Spleen (tissue), 11 donors: ENCODE measurements at regions not wholly inside any gene's neighbourhood (a gene's known extent, or its start where the extent isn't known, plus 50 kb on each side); places are given as distances from the start of the nearest gene placed in this dataset.

Experiments
- DNase-seq: peaks from one replicate; pipeline ENCODE4 v3.0.0-alpha.2; 2020
- H3K27ac ChIP-seq, 8 donors: fragments of 200-600 bp; sonication (generic) in 7 of 8; 1 replicate in 4 of 8; 2 replicates in 4 of 8; pipeline versions ENCODE4 v1.5.0 to v1.8.0; 2016 to 2021; ENCODE audit warnings: inconsistent platforms in 4 of 8, mild to moderate bottlenecking in 4 of 8, moderate library complexity in 1 of 8
- H3K27me3 ChIP-seq, 7 donors: fragments of 200-600 bp; sonication (generic) in 6 of 7; replicated peaks in 1 of 7; 1 replicate in 4 of 7; 2 replicates in 3 of 7; pipeline versions ENCODE4 v1.5.0 to v1.8.0; 2016 to 2021; ENCODE audit warnings: inconsistent platforms in 3 of 7, mild to moderate bottlenecking in 1 of 7
- H3K36me3 ChIP-seq, 6 donors: fragments of 200-600 bp; sonication (generic) in 5 of 6; 1 replicate in 4 of 6; 2 replicates in 2 of 6; pipeline versions ENCODE4 v1.5.0 to v1.8.0; 2016 to 2021; ENCODE audit warnings: inconsistent platforms in 2 of 6
- H3K4me1 ChIP-seq, 6 donors: fragments of 200-600 bp; sonication (generic) in 5 of 6; 1 replicate in 3 of 6; 2 replicates in 3 of 6; pipeline versions ENCODE4 v1.5.0 to v1.8.0; 2016 to 2021; ENCODE audit warnings: inconsistent platforms in 3 of 6
- H3K4me3 ChIP-seq, 8 donors: fragments of 200-600 bp; sonication (generic) in 7 of 8; 1 replicate in 4 of 8; 2 replicates in 4 of 8; pipeline versions ENCODE4 v1.5.0 to v1.8.0; 2016 to 2021; ENCODE audit warnings: inconsistent platforms in 4 of 8, mild to moderate bottlenecking in 4 of 8, moderate library complexity in 2 of 8
- H3K9me3 ChIP-seq, 8 donors: fragments of 200-600 bp; sonication (generic) in 7 of 8; 1 replicate in 4 of 8; 2 replicates in 4 of 8; pipeline versions ENCODE4 v1.5.0 to v1.8.0; 2016 to 2021; ENCODE audit warnings: inconsistent platforms in 4 of 8
- POLR2A ChIP-seq, 3 donors: fragments of 450-650 bp; IDR thresholded peaks; one replicate each; pipeline ENCODE4 v1.5.1; 2017; ENCODE audit warnings: antibody characterized with exemption in 3 of 3, mild to moderate bottlenecking in 1 of 3
- POLR2AphosphoS5 ChIP-seq, 3 donors: sonication (generic); formaldehyde crosslinking; IDR thresholded peaks; one replicate each; pipeline ENCODE4 v1.5.1; 2017; ENCODE audit warnings: antibody characterized with exemption in 3 of 3
- WGBS, 5 donors: extraction: QIAGEN DNeasy Blood & Tissue Kit in 3 of 5; methylation state at CpG; one replicate each; pipeline versions ENCODE4 v1.1.5 to v1.1.7; 2013 to 2018; 5-methylcytosine and 5-hydroxymethylcytosine counted together
- intact Hi-C: fragments of 100-400 bp; cut with DNase I; formaldehyde crosslinking; loops from one replicate; pipeline ENCODE4 v1.15.0; 2023; ENCODE audit warnings: low total_unique reads
- TF ChIP-seq, protein P1 (sequence below), 11 experiments: fragments of 200-600 bp in 7 of 11; fragments of 450-650 bp in 4 of 11; sonication (generic) in 4 of 11; IDR thresholded peaks in 8 of 11; conservative IDR thresholded peaks in 3 of 11; 1 replicate in 7 of 11; 2 replicates in 4 of 11; pipeline versions ENCODE4 v1.4.0 to v1.8.0; 2016 to 2021; ENCODE audit warnings: antibody characterized with exemption in 11 of 11, inconsistent platforms in 4 of 11, mild to moderate bottlenecking in 1 of 11
- donor health status: healthy with polysubstance abuse.
- donor health status: DM: no; HTN: no; CAD: no; lungs with moderate emphysema.
- donor health status: DM: no; HTN: no; CAD: no.
- donor health status: Bipolar disorder and iron deficiency.
- donor health status: healthy.
- donor health status: DM: no; HTN: no; CAD: no.
- donor health status: DM: yes; HTN: yes; CAD: no.

DNA sequence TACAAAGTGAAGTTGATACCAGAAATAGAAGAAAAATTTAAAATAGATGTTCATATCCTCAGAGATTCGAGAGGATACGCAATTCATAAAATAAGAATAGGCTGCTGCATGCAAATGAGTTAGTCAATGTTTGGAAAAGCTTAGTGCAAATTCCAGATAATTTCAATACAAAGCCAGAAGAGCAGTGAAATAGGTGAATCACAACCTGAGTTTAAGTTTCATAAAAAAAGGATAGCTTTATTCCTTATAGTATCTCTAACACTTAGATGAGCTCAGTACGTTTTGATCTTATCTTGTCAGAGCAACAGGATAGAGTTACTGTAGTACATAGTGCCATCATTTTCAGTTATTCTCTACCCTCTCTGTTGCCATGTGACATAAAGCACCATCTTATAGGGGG lies 653.4 kb upstream of the ZNF608 start:
- no peak for DNase-seq
- intact Hi-C loops = no loop called here
- no peak for TF ChIP-seq POLR2AphosphoS5 (IDR thresholded peaks at IDR 0.05)
- TF ChIP-seq, protein P1, sequence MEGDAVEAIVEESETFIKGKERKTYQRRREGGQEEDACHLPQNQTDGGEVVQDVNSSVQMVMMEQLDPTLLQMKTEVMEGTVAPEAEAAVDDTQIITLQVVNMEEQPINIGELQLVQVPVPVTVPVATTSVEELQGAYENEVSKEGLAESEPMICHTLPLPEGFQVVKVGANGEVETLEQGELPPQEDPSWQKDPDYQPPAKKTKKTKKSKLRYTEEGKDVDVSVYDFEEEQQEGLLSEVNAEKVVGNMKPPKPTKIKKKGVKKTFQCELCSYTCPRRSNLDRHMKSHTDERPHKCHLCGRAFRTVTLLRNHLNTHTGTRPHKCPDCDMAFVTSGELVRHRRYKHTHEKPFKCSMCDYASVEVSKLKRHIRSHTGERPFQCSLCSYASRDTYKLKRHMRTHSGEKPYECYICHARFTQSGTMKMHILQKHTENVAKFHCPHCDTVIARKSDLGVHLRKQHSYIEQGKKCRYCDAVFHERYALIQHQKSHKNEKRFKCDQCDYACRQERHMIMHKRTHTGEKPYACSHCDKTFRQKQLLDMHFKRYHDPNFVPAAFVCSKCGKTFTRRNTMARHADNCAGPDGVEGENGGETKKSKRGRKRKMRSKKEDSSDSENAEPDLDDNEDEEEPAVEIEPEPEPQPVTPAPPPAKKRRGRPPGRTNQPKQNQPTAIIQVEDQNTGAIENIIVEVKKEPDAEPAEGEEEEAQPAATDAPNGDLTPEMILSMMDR (IDR thresholded peaks at IDR 0.05 in 8 of 11, conservative IDR thresholded peaks at IDR 0.05 in 3 of 11) = no peak
- no peak for TF ChIP-seq POLR2A (IDR thresholded peaks at IDR 0.05)
- WGBS, 5 donors = 85 to 97% (median 94%) methylated on average over 3 of the region's 3 CpGs
- Histone ChIP-seq H3K4me1 (no peaks in the 10 kb centered on the region), H3K27me3 (no peaks in the 10 kb centered on the region), H3K27ac (no peak overlapping the region), H3K36me3 (no peaks in the 10 kb centered on the region), H3K4me3 (no peak overlapping the region), H3K9me3 (peaks cover 0 to 15% (median 8%) of the 10 kb centered on the region in 8 donors)

DNA sequence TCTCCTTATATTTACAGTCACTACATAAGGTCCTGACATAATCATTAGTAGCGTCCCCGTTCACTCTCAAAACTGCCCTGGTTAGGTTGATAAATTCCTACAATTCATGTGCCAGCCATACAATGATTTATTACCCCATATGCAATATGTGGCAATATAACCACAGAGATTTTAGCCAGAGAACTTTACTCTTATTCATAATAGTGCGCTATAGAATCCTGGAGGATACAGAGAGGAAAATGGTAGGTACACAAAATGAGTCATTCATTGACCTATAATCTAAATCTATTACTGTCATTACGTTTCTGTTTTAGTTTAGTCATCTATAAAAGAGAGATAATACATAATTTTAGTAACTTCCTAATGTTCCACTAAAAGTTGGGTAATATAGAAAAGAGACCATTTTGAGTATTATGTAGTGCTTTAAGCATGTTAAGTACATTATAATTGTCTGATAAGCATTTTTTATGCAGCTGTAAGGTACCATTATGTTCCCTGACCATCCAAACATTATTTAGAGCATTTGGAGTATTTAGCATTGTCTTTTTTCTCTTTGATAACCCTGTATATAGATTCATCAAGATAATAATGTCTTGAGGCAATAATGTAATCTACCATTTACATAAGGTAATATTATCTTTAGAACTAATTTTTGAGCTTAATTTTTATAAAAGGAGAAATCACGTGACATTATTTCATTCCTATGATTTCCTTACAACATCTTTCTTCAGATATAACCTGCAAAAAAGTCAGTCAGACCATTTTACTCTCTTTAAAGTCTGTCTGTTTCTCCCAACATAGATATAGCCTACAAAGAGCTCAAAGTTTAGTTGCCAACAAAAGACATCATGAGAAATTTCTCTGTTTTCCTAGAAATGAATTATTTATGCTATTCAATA lies 655.5 kb upstream of the ZNF608 start:
- no peaks in the 10 kb centered on the region for H3K27me3 ChIP-seq
- peaks cover 0 to 16% (median 5%) of the 10 kb centered on the region in 8 donors for H3K9me3 ChIP-seq
- TF ChIP-seq, protein P1 (IDR thresholded peaks at IDR 0.05 in 8 of 11, conservative IDR thresholded peaks at IDR 0.05 in 3 of 11) = no peak
- TF ChIP-seq POLR2AphosphoS5 (IDR thresholded peaks at IDR 0.05) (no peak), POLR2A (IDR thresholded peaks at IDR 0.05) (no peak)
- H3K4me1 ChIP-seq = no peaks in the 10 kb centered on the region
- intact Hi-C loops = no loop called here
- no peak overlapping the region for H3K4me3 ChIP-seq
- 71 to 90% (median 74%) methylated on average over 5 of the region's 5 CpGs for WGBS, 5 donors
- no peak for DNase-seq
- no peak overlapping the region for H3K27ac ChIP-seq
- no peaks in the 10 kb centered on the region for H3K36me3 ChIP-seq

DNA sequence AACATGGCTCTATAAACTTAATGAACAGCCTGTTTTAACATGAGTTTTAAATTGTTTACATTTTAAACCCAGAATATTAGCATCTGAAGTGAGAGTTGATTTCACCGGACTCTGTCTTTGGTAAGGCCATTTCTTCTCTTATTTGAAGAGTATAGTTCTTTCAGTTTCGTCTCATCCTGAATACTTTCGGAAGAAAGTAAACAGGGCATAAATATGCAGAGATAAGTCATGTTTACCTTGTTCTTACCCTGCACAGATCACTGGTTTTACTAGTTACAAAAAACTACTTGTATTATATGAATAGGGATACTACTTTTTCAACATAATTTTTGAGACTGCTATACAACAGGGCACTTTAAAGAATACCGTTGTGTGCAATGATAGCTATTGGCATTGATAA lies 656.3 kb upstream of the ZNF608 start:
- TF ChIP-seq, protein P1 (IDR thresholded peaks at IDR 0.05 in 8 of 11, conservative IDR thresholded peaks at IDR 0.05 in 3 of 11) = no peak
- TF ChIP-seq POLR2A (IDR thresholded peaks at IDR 0.05) = no peak
- TF ChIP-seq POLR2AphosphoS5 (IDR thresholded peaks at IDR 0.05) = no peak
- Histone ChIP-seq H3K27ac (no peak overlapping the region), H3K36me3 (no peaks in the 10 kb centered on the region), H3K9me3 (peaks cover 0 to 14% (median 4%) of the 10 kb centered on the region in 8 donors), H3K4me1 (no peaks in the 10 kb centered on the region), H3K27me3 (no peaks in the 10 kb centered on the region), H3K4me3 (no peak overlapping the region)
- no peak for DNase-seq
- intact Hi-C loops = no loop called here
- 89 to 96% (median 92%) methylated on average over 4 of the region's 4 CpGs for WGBS, 5 donors

DNA sequence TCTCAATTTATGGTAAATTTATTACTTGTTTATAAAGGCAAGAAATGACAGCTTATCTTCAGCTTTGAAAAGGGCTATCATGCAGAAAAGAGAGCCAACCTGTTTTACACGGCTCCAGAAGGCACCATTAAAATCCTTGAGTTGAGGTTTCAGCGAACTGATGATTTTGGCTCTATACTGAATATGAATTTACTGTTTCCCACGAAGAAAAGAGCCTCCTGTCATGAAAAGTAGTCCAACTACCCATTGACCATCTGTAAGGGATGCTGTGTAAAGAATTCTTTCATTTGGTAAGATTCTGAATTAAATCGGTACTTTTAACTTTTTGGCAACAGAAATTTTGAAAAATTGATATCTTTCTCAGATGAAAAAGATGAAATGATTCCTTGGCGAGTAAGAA lies 657.6 kb upstream of the ZNF608 start:
- TF ChIP-seq POLR2AphosphoS5 (IDR thresholded peaks at IDR 0.05) (no peak), POLR2A (IDR thresholded peaks at IDR 0.05) (no peak)
- TF ChIP-seq, protein P1 (IDR thresholded peaks at IDR 0.05 in 8 of 11, conservative IDR thresholded peaks at IDR 0.05 in 3 of 11) = no peak
- intact Hi-C loops = no loop called here
- no peaks in the 10 kb centered on the region for H3K4me1 ChIP-seq
- H3K4me3 ChIP-seq = no peak overlapping the region
- peaks cover 0 to 14% (median 4%) of the 10 kb centered on the region in 8 donors for H3K9me3 ChIP-seq
- no peaks in the 10 kb centered on the region for H3K27me3 ChIP-seq
- H3K27ac ChIP-seq = no peak overlapping the region
- no peak for DNase-seq
- 76 to 85% (median 79%) methylated on average over 5 of the region's 5 CpGs for WGBS, 5 donors
- H3K36me3 ChIP-seq = no peaks in the 10 kb centered on the region
